H1 (cell line): ENCODE measurements at regions not wholly inside any gene's neighbourhood (a gene's known extent, or its start where the extent isn't known, plus 50 kb on each side); places are given as distances from the start of the nearest gene placed in this dataset.

Experiments
- CTCF ChIA-PET: fragments of 300-600 bp; sonication (Branson Sonifier 250); formaldehyde crosslinking; loops from one replicate; lab custom pipeline; 2021; ENCODE audit not compliant: partially characterized antibody; lab: Charles Lee
- POLR2A ChIA-PET: fragments of 300-600 bp; sonication (Branson Sonifier 250); formaldehyde crosslinking; loops from one replicate; lab custom pipeline; 2021; ENCODE audit warnings: inconsistent platforms; ENCODE audit not compliant: partially characterized antibody; lab: Charles Lee
- DNase-seq, 2 experiments: peaks; one replicate each; pipeline versions ENCODE4 v3.0.0 to v3.0.0-alpha.2; 2010 to 2022; ENCODE audit warnings: low spot score in 2 of 2, low read depth in 1 of 2, mixed read lengths in 1 of 2
- FAIRE-seq: peaks from 2 replicates; lab custom pipeline; 2011; peaks lifted over from hg19 to GRCh38; lab: Jason Lieb, UNC
- H2AFZ ChIP-seq: 2 replicates; pipeline ENCODE4 v1.8.1; 2012; ENCODE audit warnings: low read length, inconsistent platforms
- H2AK5ac ChIP-seq: 2 replicates; pipeline ENCODE4 v1.6.1; 2013; ENCODE audit warnings: low read depth, low read length
- H2BK120ac ChIP-seq: replicated peaks from 2 replicates; pipeline ENCODE3; 2013; ENCODE audit warnings: low read depth, low read length, inconsistent platforms
- H2BK12ac ChIP-seq: 2 replicates; pipeline ENCODE4 v1.6.1; 2013; ENCODE audit warnings: low read depth, low read length
- H2BK15ac ChIP-seq: 2 replicates; pipeline ENCODE4 v1.6.1; 2013; ENCODE audit warnings: low read length
- H2BK20ac ChIP-seq: 2 replicates; pipeline ENCODE4 v1.6.1; 2013; ENCODE audit warnings: low read length
- H2BK5ac ChIP-seq: 2 replicates; pipeline ENCODE4 v1.6.1; 2013; ENCODE audit warnings: low read depth, low read length
- H3K14ac ChIP-seq: 2 replicates; pipeline ENCODE4 v1.6.1; 2013; ENCODE audit warnings: inconsistent platforms; ENCODE audit not compliant: insufficient read length
- H3K18ac ChIP-seq: 2 replicates; pipeline ENCODE4 v1.6.1; 2013; ENCODE audit warnings: low read length; ENCODE audit errors: extremely low read depth
- H3K23ac ChIP-seq: 2 replicates; pipeline ENCODE4 v1.6.1; 2013; ENCODE audit warnings: inconsistent platforms; ENCODE audit not compliant: insufficient read length
- H3K23me2 ChIP-seq: 2 replicates; pipeline ENCODE4 v1.6.1; 2013; ENCODE audit warnings: low read depth, low read length
- H3K27ac ChIP-seq: 2 replicates; pipeline ENCODE4 v1.6.1; 2011; ENCODE audit warnings: low read depth, low read length, inconsistent platforms
- H3K27me3 ChIP-seq, 4 experiments: replicated peaks in 1 of 4; 1 replicate in 1 of 4; 2 replicates in 3 of 4; pipeline versions ENCODE4 v1.6.1 to v1.8.1; 2011 to 2013; ENCODE audit warnings: low read length in 3 of 4, mild to moderate bottlenecking in 3 of 4, inconsistent platforms in 2 of 4, mixed read lengths in 2 of 4, moderate library complexity in 1 of 4; ENCODE audit not compliant: control insufficient read depth in 3 of 4, insufficient read depth in 3 of 4; ENCODE audit errors: extremely low read depth in 1 of 4
- H3K36me3 ChIP-seq, 4 experiments: 2 replicates each; pipeline versions ENCODE4 v1.6.1 to v1.8.1; 2011 to 2013; ENCODE audit warnings: mild to moderate bottlenecking in 4 of 4, low read length in 3 of 4, moderate library complexity in 2 of 4, control low read depth in 1 of 4, inconsistent platforms in 1 of 4; ENCODE audit not compliant: insufficient read depth in 4 of 4, control insufficient read depth in 2 of 4
- H3K4ac ChIP-seq: replicated peaks from 2 replicates; pipeline ENCODE3; 2013; ENCODE audit warnings: low read length, low read depth, mixed read lengths, inconsistent platforms; ENCODE audit not compliant: insufficient read length
- H3K4me1 ChIP-seq, 4 experiments: replicated peaks in 1 of 4; 1 replicate in 1 of 4; 2 replicates in 3 of 4; pipeline versions ENCODE4 v1.6.1 to v1.8.1; 2011 to 2013; ENCODE audit warnings: low read length in 3 of 4, inconsistent platforms in 2 of 4, mixed read lengths in 1 of 4; ENCODE audit not compliant: insufficient read depth in 4 of 4, control insufficient read depth in 3 of 4
- H3K4me2 ChIP-seq, 2 experiments: 2 replicates each; pipeline versions ENCODE4 v1.6.1 to v1.8.1; 2011 to 2013; ENCODE audit warnings: low read depth in 2 of 2, low read length in 2 of 2, control low read depth in 1 of 2, inconsistent platforms in 1 of 2, mild to moderate bottlenecking in 1 of 2; ENCODE audit not compliant: insufficient read depth in 1 of 2
- H3K4me3 ChIP-seq, 4 experiments: fragments of 200-600, 300-600 bp in 1 of 4; sonication (generic), shearing (Covaris generic), sonication (Bioruptor Twin) in 1 of 4; 2 replicates each; pipeline versions ENCODE4 v1.5.1 to v1.8.1; 2011 to 2016; ENCODE audit warnings: low read length in 4 of 4, low read depth in 3 of 4, control low read depth in 2 of 4, inconsistent platforms in 2 of 4, mild to moderate bottlenecking in 2 of 4, mixed read lengths in 1 of 4, moderate library complexity in 1 of 4; ENCODE audit not compliant: insufficient read depth in 2 of 4; ENCODE audit errors: extremely low read depth in 1 of 4
- H3K56ac ChIP-seq: replicated peaks from 2 replicates; pipeline ENCODE3; 2013; ENCODE audit warnings: low read depth, mild to moderate bottlenecking, mixed read lengths, low read length, inconsistent platforms; ENCODE audit not compliant: insufficient read length
- H3K79me1 ChIP-seq: 2 replicates; pipeline ENCODE4 v1.6.1; 2013; ENCODE audit warnings: low read depth, low read length, control low read depth
- H3K79me2 ChIP-seq, 2 experiments: 2 replicates each; pipeline versions ENCODE4 v1.6.1 to v1.8.1; 2012 to 2013; ENCODE audit warnings: low read length in 2 of 2, mild to moderate bottlenecking in 2 of 2, inconsistent platforms in 1 of 2; ENCODE audit not compliant: insufficient read depth in 2 of 2, control insufficient read depth in 1 of 2
- H3K9ac ChIP-seq, 4 experiments: replicated peaks in 1 of 4; 1 replicate in 1 of 4; 2 replicates in 3 of 4; pipeline versions ENCODE4 v1.6.1 to v1.8.1; 2011 to 2013; ENCODE audit warnings: low read depth in 3 of 4, low read length in 3 of 4, control low read depth in 2 of 4, mild to moderate bottlenecking in 2 of 4, moderate library complexity in 2 of 4, inconsistent platforms in 1 of 4; ENCODE audit errors: extremely low read depth in 1 of 4
- H3K9me3 ChIP-seq, 2 experiments: 2 replicates each; pipeline versions ENCODE4 v1.6.1 to v1.8.1; 2012 to 2013; ENCODE audit warnings: mild to moderate bottlenecking in 2 of 2, moderate library complexity in 2 of 2, control low read depth in 1 of 2, inconsistent platforms in 1 of 2, low read depth in 1 of 2, low read length in 1 of 2, mixed read lengths in 1 of 2; ENCODE audit not compliant: insufficient read depth in 2 of 2
- H4K20me1 ChIP-seq, 2 experiments: replicated peaks in 1 of 2; 2 replicates each; pipeline versions ENCODE3 to v1.8.1; 2011 to 2013; ENCODE audit warnings: inconsistent platforms in 2 of 2, low read length in 2 of 2, mild to moderate bottlenecking in 1 of 2; ENCODE audit not compliant: insufficient read depth in 2 of 2, control insufficient read depth in 1 of 2
- H4K5ac ChIP-seq: 2 replicates; pipeline ENCODE4 v1.6.1; 2013; ENCODE audit warnings: low read length, low read depth, mixed read lengths, inconsistent platforms; ENCODE audit not compliant: insufficient read length
- H4K8ac ChIP-seq: 2 replicates; pipeline ENCODE4 v1.8.0; 2013; ENCODE audit warnings: mild to moderate bottlenecking, moderate library complexity, low read length, inconsistent platforms; ENCODE audit not compliant: insufficient read depth; ENCODE audit errors: extremely low read depth
- H4K91ac ChIP-seq: replicated peaks from 2 replicates; pipeline ENCODE3; 2013; ENCODE audit warnings: low read length, mixed read lengths, inconsistent platforms; ENCODE audit not compliant: insufficient read length
- ASH2L ChIP-seq: fragments of 200-600, 300-600 bp; sonication (generic); IDR thresholded peaks from one replicate; pipeline ENCODE4 v1.7.1; 2017; ENCODE audit warnings: low read length
- CEBPB ChIP-seq: IDR thresholded peaks from 2 replicates; pipeline ENCODE4 v1.6.1; 2012; ENCODE audit warnings: low read depth, low read length
- GTF2F1 ChIP-seq: IDR thresholded peaks from 2 replicates; pipeline ENCODE4 v1.6.1; 2012; ENCODE audit warnings: low read depth, low read length, improper control_type of control experiment, borderline replicate concordance
- MAX ChIP-seq: IDR thresholded peaks from 2 replicates; pipeline ENCODE4 v1.6.1; 2012; ENCODE audit warnings: inconsistent platforms
- SP2 ChIP-seq: IDR thresholded peaks from 2 replicates; pipeline ENCODE4 v1.6.1; 2012; ENCODE audit warnings: mild to moderate bottlenecking, low read length, inconsistent platforms
- WGBS, 2 experiments: shearing (Covaris generic) in 1 of 2; methylation state at CpG; one replicate each; pipeline versions ENCODE4 v1.1.6 to v1.1.7; 2013 to 2015; ENCODE audit warnings: low lambda C conversion rate in 2 of 2, mixed read lengths in 2 of 2, inconsistent platforms in 1 of 2, low coverage in 1 of 2, missing lambda C conversion rate in 1 of 2; ENCODE audit not compliant: insufficient replicate concordance in 2 of 2, insufficient coverage in 1 of 2, insufficient read length in 1 of 2; ENCODE audit errors: extremely low coverage in 1 of 2, missing lambda C conversion rate in 1 of 2; 5-methylcytosine and 5-hydroxymethylcytosine counted together

DNA sequence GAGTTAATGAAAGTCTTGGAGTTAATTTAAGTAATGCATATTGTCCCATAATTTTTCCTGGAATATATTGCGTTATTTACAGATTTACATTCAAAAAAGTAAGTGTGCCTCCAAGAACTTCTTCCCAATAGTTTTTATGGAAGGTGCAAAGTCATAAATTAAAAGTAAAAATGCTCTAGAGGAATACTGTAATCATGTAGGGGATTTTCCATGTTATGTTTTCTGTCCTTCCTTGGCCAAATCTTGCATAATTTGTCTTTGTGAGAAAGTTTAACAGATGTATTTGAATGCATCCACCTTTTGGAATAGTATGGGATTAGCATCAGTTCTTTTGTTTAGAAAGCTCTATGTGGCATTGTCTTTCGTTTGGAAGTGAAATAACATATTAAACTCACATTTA lies 144.1 kb upstream of the GIMD1 start:
- Histone ChIP-seq H2BK15ac (no peak overlapping the region), H4K8ac (no peak overlapping the region), H3K4me3 (no peak overlapping the region), H3K27ac (no peak overlapping the region), H3K4me2 (no peak overlapping the region), H2AK5ac (no peak overlapping the region), H4K5ac (no peak overlapping the region), H4K91ac (no peak overlapping the region), H3K27me3 (peaks cover 0 to 1% (median 0%) of the 10 kb centered on the region in 4 experiments; a peak in 1 of 7 replicates), H3K79me1 (no peaks in the 10 kb centered on the region), H4K20me1 (no peaks in the 10 kb centered on the region), H2BK12ac (no peak overlapping the region), H2BK120ac (no peak overlapping the region), H3K18ac (no peak overlapping the region), H3K56ac (no peak overlapping the region), H3K79me2 (no peaks in the 10 kb centered on the region), H3K23ac (no peak overlapping the region), H2BK5ac (no peak overlapping the region), H3K23me2 (no peaks in the 10 kb centered on the region), H3K36me3 (no peaks in the 10 kb centered on the region), H3K9me3 (peaks cover 0 to 3% of the 10 kb centered on the region in 2 experiments; a peak in 1 of 4 replicates), H3K14ac (no peak overlapping the region), H3K9ac (no peak overlapping the region), H3K4me1 (peaks cover 0 to 2% (median 0%) of the 10 kb centered on the region in 4 experiments; a peak in 1 of 7 replicates), H2AFZ (no peak overlapping the region), H3K4ac (no peak overlapping the region), H2BK20ac (no peak overlapping the region)
- TF ChIP-seq ASH2L (no peak), CEBPB (no peak), GTF2F1 (no peak), SP2 (no peak), MAX (no peak)
- DNase-seq (no peak), FAIRE-seq (no peak)
- ChIA-PET POLR2A (no interaction called here), CTCF (interaction anchor here (0.7 to 0.9 kb wide), 2 partner anchors 10 to 197 kb away, joined by 4 read pairs; partner anchors contain the start of gene TBCK)
- 83% methylated on average over 2 of the region's 2 CpGs; no CpG with 5 or more reads in 1 of the 2 experiments for WGBS, 2 experiments
